B cell (primary cell): ENCODE measurements at regions not wholly inside any gene's neighbourhood (a gene's known extent, or its start where the extent isn't known, plus 50 kb on each side); places are given as distances from the start of the nearest gene placed in this dataset.

Experiments
- ATAC-seq: fragments of 200-7000 bp; cut with Tn5 transposase; one replicate; pipeline ENCODE4 v1.10.0; 2021; ENCODE audit warnings: low read depth, mild to moderate bottlenecking, moderate number of reproducible peaks, moderate library complexity
- CTCF ChIA-PET: fragments of 350-600 bp; sonication (Branson Sonifier 250); formaldehyde crosslinking; loops from one replicate; lab custom pipeline; 2021; ENCODE audit warnings: antibody characterized with exemption, inconsistent platforms; lab: Charles Lee
- POLR2A ChIA-PET: fragments of 350-600 bp; sonication (Branson Sonifier 250); formaldehyde crosslinking; loops from one replicate; lab custom pipeline; 2021; ENCODE audit warnings: antibody characterized with exemption; lab: Charles Lee
- DNase-seq: peaks from one replicate; pipeline ENCODE4 v3.0.0; 2013
- H2AFZ ChIP-seq: 2 replicates; pipeline ENCODE4 v1.6.1; 2012; ENCODE audit warnings: mild to moderate bottlenecking, low read depth, low read length; ENCODE audit not compliant: insufficient read depth, poor library complexity, severe bottlenecking
- H3K27ac ChIP-seq, 2 donors: 1 replicate in 1 of 2; 2 replicates in 1 of 2; pipeline ENCODE4 v1.5.1; 2012 to 2013; ENCODE audit warnings: low read length in 2 of 2, mild to moderate bottlenecking in 2 of 2, moderate library complexity in 1 of 2
- H3K27me3 ChIP-seq, 4 experiments: fragments of 200-600 bp in 1 of 4; sonication (generic) in 1 of 4; replicated peaks in 1 of 4; 1 replicate in 2 of 4; 2 replicates in 2 of 4; pipeline versions ENCODE4 v1.6.1 to v1.7.0; 2013 to 2016; ENCODE audit warnings: low read length in 3 of 4, mild to moderate bottlenecking in 2 of 4, mixed read lengths in 1 of 4, moderate library complexity in 1 of 4; ENCODE audit not compliant: insufficient read depth in 4 of 4, control insufficient read depth in 3 of 4; ENCODE audit errors: control extremely low read depth in 1 of 4
- H3K36me3 ChIP-seq, 2 experiments: replicated peaks in 1 of 2; 1 replicate in 1 of 2; 2 replicates in 1 of 2; pipeline versions ENCODE4 v1.6.1 to v1.7.1; 2013; ENCODE audit warnings: low read length in 1 of 2; ENCODE audit not compliant: insufficient read depth in 2 of 2, control insufficient read depth in 1 of 2; ENCODE audit errors: control extremely low read depth in 1 of 2, extremely low read depth in 1 of 2
- H3K4me1 ChIP-seq, 2 donors: fragments of 200-600 bp in 1 of 2; sonication (generic) in 1 of 2; 1 replicate in 1 of 2; 2 replicates in 1 of 2; pipeline versions ENCODE4 v1.5.1 to v1.6.1; 2013 to 2017; ENCODE audit warnings: low read length in 2 of 2; ENCODE audit not compliant: control insufficient read depth in 2 of 2, insufficient read depth in 2 of 2
- H3K4me2 ChIP-seq: replicated peaks from 2 replicates; pipeline ENCODE3; 2012; ENCODE audit warnings: mild to moderate bottlenecking, low read depth, low read length; ENCODE audit not compliant: poor library complexity, severe bottlenecking
- H3K4me3 ChIP-seq, 5 experiments: fragments of 200-600 bp in 1 of 5; sonication (generic) in 1 of 5; 1 replicate in 3 of 5; 2 replicates in 2 of 5; pipeline versions ENCODE4 v1.5.1 to v1.7.0; 2011 to 2016; ENCODE audit warnings: low read length in 4 of 5, mild to moderate bottlenecking in 4 of 5, low read depth in 2 of 5, control low read depth in 1 of 5, moderate library complexity in 1 of 5; ENCODE audit not compliant: insufficient read depth in 1 of 5; ENCODE audit errors: control extremely low read depth in 1 of 5, extremely low read depth in 1 of 5
- H3K79me2 ChIP-seq: fragments of 200-600 bp; sonication (generic); one replicate; pipeline ENCODE4 v1.6.0; 2016; ENCODE audit warnings: low read length; ENCODE audit not compliant: control insufficient read depth, insufficient read depth
- H3K9ac ChIP-seq: fragments of 200-600 bp; sonication (generic); 2 replicates; pipeline ENCODE4 v1.6.1; 2017; ENCODE audit warnings: mild to moderate bottlenecking, low read length, moderate library complexity
- H3K9me3 ChIP-seq, 3 donors: one replicate each; pipeline versions ENCODE4 v1.6.1 to v1.7.1; 2013; ENCODE audit warnings: low read length in 2 of 3; ENCODE audit not compliant: control insufficient read depth in 2 of 3, insufficient read depth in 1 of 3; ENCODE audit errors: control extremely low read depth in 1 of 3
- H4K20me1 ChIP-seq: 2 replicates; pipeline ENCODE4 v1.6.0; 2012; ENCODE audit warnings: mild to moderate bottlenecking, low read length; ENCODE audit not compliant: insufficient read depth, control insufficient read depth, poor library complexity, severe bottlenecking
- H3K27ac Mint-ChIP-seq: one replicate; pipeline ENCODE4 v1.8.0; 2021; ENCODE audit warnings: mixed read lengths
- H3K27me3 Mint-ChIP-seq: one replicate; pipeline ENCODE4 v1.8.0; 2021; ENCODE audit warnings: mixed read lengths
- H3K4me1 Mint-ChIP-seq: one replicate; pipeline ENCODE4 v1.8.0; 2021; ENCODE audit warnings: mixed read lengths
- H3K4me3 Mint-ChIP-seq: one replicate; pipeline ENCODE4 v1.8.0; 2021; ENCODE audit warnings: mixed read lengths
- H3K9me3 Mint-ChIP-seq: one replicate; pipeline ENCODE4 v1.8.0; 2022; ENCODE audit warnings: mixed read lengths; ENCODE audit not compliant: insufficient read depth
- CTCF ChIP-seq: fragments of 200-600 bp; IDR thresholded peaks from one replicate; pipeline ENCODE4 v1.8.0; 2022; ENCODE audit warnings: antibody characterized with exemption, mild to moderate bottlenecking
- EZH2 ChIP-seq: IDR thresholded peaks from 2 replicates; pipeline ENCODE4 v1.6.1; 2012; ENCODE audit warnings: borderline replicate concordance, low read depth, mild to moderate bottlenecking, moderate library complexity, low read length; ENCODE audit not compliant: insufficient read depth, poor library complexity, severe bottlenecking
- WGBS: methylation state at CpG from one replicate; pipeline ENCODE4 v1.1.5; 2013; ENCODE audit warnings: missing lambda C conversion rate; ENCODE audit not compliant: insufficient coverage; 5-methylcytosine and 5-hydroxymethylcytosine counted together
- intact Hi-C: fragments of 100-400 bp; cut with micrococcal nuclease; formaldehyde crosslinking; loops from one replicate; pipeline ENCODE4 v1.10.0; 2022

- TF ChIP-seq CTCF, result no peak
- no peak for TF ChIP-seq EZH2
- Histone ChIP-seq H3K4me3 (no peak overlapping the region), H3K27me3 (peaks cover 0 to 5% (median 0%) of the 10 kb centered on the region in 4 experiments), H3K79me2 (no peaks in the 10 kb centered on the region), H3K9ac (no peak overlapping the region), H3K4me2 (no peak overlapping the region), H4K20me1 (no peaks in the 10 kb centered on the region), H3K36me3 (no peaks in the 10 kb centered on the region), H3K27ac (no peak overlapping the region), H2AFZ (no peak overlapping the region), H3K4me1 (no peaks in the 10 kb centered on the region), H3K9me3 (no peaks in the 10 kb centered on the region)
- ATAC-seq (no peak), DNase-seq (no peak)
- H3K4me1 Mint-ChIP-seq, result no peaks in the 10 kb centered on the region
- no peaks in the 10 kb centered on the region for H3K9me3 Mint-ChIP-seq
- intact Hi-C loops, result no loop called here
- WGBS, result 86% methylated on average over 1 of the region's 2 CpGs
- no peak overlapping the region for H3K27ac Mint-ChIP-seq
- H3K27me3 Mint-ChIP-seq, result peaks cover 7% of the 10 kb centered on the region
- POLR2A ChIA-PET, result no interaction called here
- H3K4me3 Mint-ChIP-seq, result no peak overlapping the region
- CTCF ChIA-PET, result no interaction called here
Observed at GRCh38 chr20:39129523-39129922, 167.4 kb downstream of the DHX35 start.

GRCh38 chr20:39124064-39124463 is 161.9 kb downstream of the DHX35 start:
- no peak overlapping the region for H3K4me3 ChIP-seq
- CTCF ChIA-PET, result no interaction called here
- no peaks in the 10 kb centered on the region for H3K4me1 ChIP-seq
- no peak overlapping the region for H3K27ac ChIP-seq
- Mint-ChIP-seq H3K4me1 (no peaks in the 10 kb centered on the region), H3K4me3 (no peak overlapping the region), H3K27me3 (peaks cover 42% of the 10 kb centered on the region), H3K27ac (no peak overlapping the region), H3K9me3 (no peaks in the 10 kb centered on the region)
- H3K9ac ChIP-seq, result no peak overlapping the region
- no peak overlapping the region for H2AFZ ChIP-seq
- no peaks in the 10 kb centered on the region for H3K36me3 ChIP-seq
- POLR2A ChIA-PET, result no interaction called here
- ATAC-seq (no peak), DNase-seq (no peak)
- H3K9me3 ChIP-seq, result no peaks in the 10 kb centered on the region
- TF ChIP-seq EZH2, result no peak
- no peak for TF ChIP-seq CTCF
- H3K27me3 ChIP-seq, result peaks cover 0 to 8% (median 0%) of the 10 kb centered on the region in 4 experiments
- intact Hi-C loops, result no loop called here
- WGBS, result 100% methylated on average over 4 of the region's 7 CpGs
- no peaks in the 10 kb centered on the region for H4K20me1 ChIP-seq
- H3K79me2 ChIP-seq, result no peaks in the 10 kb centered on the region
- H3K4me2 ChIP-seq, result no peak overlapping the region
